A673 (cell line): ENCODE measurements at regions not wholly inside any gene's neighbourhood (a gene's known extent, or its start where the extent isn't known, plus 50 kb on each side); places are given as distances from the start of the nearest gene placed in this dataset.

ENCODE experiments used
- CTCF ChIP-seq: fragments of 300-800, 200-600 bp; sonication (generic); conservative IDR thresholded peaks from 2 replicates; pipeline ENCODE4 v1.5.1; 2017; ENCODE audit warnings: low read depth, mild to moderate bottlenecking, antibody characterized with exemption, low read length, moderate library complexity, mixed read lengths
- EZH2 ChIP-seq: fragments of 200-600 bp; sonication (generic); IDR thresholded peaks from 2 replicates; pipeline ENCODE4 v1.6.1; 2017; ENCODE audit warnings: borderline replicate concordance, low read depth, mild to moderate bottlenecking, mixed read lengths, antibody characterized with exemption, low read length; ENCODE audit not compliant: poor library complexity, severe bottlenecking

GRCh38 chr10:1935912-1936311 lies 198.6 kb upstream of the ADARB2 start:
- TF ChIP-seq CTCF (no peak), EZH2 (no peak)
